Endothelial cell (in vitro differentiated cells): ENCODE measurements at regions not wholly inside any gene's neighbourhood (a gene's known extent, or its start where the extent isn't known, plus 50 kb on each side); places are given as distances from the start of the nearest gene placed in this dataset.

ENCODE experiments used
- DNase-seq: peaks from one replicate; pipeline ENCODE4 v3.0.0; 2021; ENCODE audit warnings: low spot score
- H3K27ac Mint-ChIP-seq: one replicate; pipeline ENCODE4 v1.8.0; 2021; ENCODE audit warnings: mixed read lengths, inconsistent platforms; ENCODE audit not compliant: unreplicated experiment
- H3K27me3 Mint-ChIP-seq: one replicate; pipeline ENCODE4 v1.8.0; 2021; ENCODE audit warnings: mild to moderate bottlenecking, moderate library complexity, mixed read lengths, inconsistent platforms; ENCODE audit not compliant: unreplicated experiment
- H3K36me3 Mint-ChIP-seq: one replicate; pipeline ENCODE4 v1.8.0; 2021; ENCODE audit warnings: mild to moderate bottlenecking, low read depth, mixed read lengths, inconsistent platforms; ENCODE audit not compliant: unreplicated experiment
- H3K4me1 Mint-ChIP-seq: one replicate; pipeline ENCODE4 v1.8.0; 2021; ENCODE audit warnings: mild to moderate bottlenecking, mixed read lengths, inconsistent platforms; ENCODE audit not compliant: unreplicated experiment
- H3K4me3 Mint-ChIP-seq: one replicate; pipeline ENCODE4 v1.8.0; 2021; ENCODE audit warnings: mild to moderate bottlenecking, mixed read lengths, inconsistent platforms; ENCODE audit not compliant: unreplicated experiment
- H3K9me3 Mint-ChIP-seq: one replicate; pipeline ENCODE4 v1.8.0; 2021; ENCODE audit warnings: mixed read lengths, inconsistent platforms; ENCODE audit not compliant: unreplicated experiment
- TF ChIP-seq, protein P1 (sequence below): fragments of 200-600 bp; sonication (generic); IDR thresholded peaks from one replicate; pipeline ENCODE4 v1.5.0; 2021; ENCODE audit warnings: antibody characterized with exemption; ENCODE audit not compliant: unreplicated experiment

DNA sequence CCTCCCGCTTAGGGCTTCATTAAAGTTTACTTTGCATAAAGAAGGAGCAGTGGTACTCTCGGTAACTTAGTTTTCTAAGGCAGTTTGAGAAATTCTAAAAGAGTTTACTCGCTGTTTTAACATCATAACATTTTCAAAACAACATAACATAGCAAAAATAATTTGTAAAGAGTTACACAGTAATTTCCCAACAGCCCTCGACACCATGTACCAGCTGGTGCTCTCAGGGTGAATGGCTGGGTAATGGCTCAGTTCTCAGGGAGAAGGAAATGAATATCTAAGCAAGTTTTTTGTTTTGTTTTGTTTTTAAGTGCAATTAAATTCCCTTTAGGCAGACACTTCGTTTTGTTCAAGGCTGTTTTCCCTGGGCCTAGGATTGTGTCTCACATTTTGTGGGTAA is 435.3 kb downstream of the C4orf33 start:
- H3K27ac Mint-ChIP-seq, result no peak overlapping the region
- DNase-seq, result no peak
- no peaks in the 10 kb centered on the region for H3K36me3 Mint-ChIP-seq
- peaks cover 22% of the 10 kb centered on the region for H3K4me1 Mint-ChIP-seq
- H3K27me3 Mint-ChIP-seq, result no peaks in the 10 kb centered on the region
- TF ChIP-seq, protein P1, sequence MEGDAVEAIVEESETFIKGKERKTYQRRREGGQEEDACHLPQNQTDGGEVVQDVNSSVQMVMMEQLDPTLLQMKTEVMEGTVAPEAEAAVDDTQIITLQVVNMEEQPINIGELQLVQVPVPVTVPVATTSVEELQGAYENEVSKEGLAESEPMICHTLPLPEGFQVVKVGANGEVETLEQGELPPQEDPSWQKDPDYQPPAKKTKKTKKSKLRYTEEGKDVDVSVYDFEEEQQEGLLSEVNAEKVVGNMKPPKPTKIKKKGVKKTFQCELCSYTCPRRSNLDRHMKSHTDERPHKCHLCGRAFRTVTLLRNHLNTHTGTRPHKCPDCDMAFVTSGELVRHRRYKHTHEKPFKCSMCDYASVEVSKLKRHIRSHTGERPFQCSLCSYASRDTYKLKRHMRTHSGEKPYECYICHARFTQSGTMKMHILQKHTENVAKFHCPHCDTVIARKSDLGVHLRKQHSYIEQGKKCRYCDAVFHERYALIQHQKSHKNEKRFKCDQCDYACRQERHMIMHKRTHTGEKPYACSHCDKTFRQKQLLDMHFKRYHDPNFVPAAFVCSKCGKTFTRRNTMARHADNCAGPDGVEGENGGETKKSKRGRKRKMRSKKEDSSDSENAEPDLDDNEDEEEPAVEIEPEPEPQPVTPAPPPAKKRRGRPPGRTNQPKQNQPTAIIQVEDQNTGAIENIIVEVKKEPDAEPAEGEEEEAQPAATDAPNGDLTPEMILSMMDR, result no peak
- no peak overlapping the region for H3K4me3 Mint-ChIP-seq
- H3K9me3 Mint-ChIP-seq, result no peaks in the 10 kb centered on the region

DNA sequence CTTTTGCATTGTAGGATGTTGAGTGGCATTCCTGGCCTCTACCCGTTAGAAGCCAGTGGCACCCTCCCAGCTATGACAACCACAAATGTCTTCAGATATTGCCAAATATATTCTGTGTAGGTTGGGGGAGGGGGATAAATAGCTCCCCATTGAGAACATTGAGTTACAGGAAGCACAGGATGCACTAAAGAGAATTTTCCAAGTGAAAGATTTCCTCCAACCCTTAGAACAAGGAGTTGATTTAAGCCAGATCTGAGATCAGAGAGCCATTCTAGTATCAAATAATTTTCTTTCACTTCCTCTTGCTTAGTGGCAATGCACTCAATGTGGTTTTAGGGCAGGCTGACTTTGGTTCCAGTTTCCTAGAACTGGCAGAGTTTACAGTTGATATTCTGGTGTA is 436.6 kb downstream of the C4orf33 start:
- no peaks in the 10 kb centered on the region for H3K27me3 Mint-ChIP-seq
- no peak overlapping the region for H3K4me3 Mint-ChIP-seq
- no peak overlapping the region for H3K27ac Mint-ChIP-seq
- no peaks in the 10 kb centered on the region for H3K9me3 Mint-ChIP-seq
- TF ChIP-seq, protein P1, result no peak
- no peaks in the 10 kb centered on the region for H3K36me3 Mint-ChIP-seq
- DNase-seq, result no peak
- peaks cover 20% of the 10 kb centered on the region for H3K4me1 Mint-ChIP-seq

DNA sequence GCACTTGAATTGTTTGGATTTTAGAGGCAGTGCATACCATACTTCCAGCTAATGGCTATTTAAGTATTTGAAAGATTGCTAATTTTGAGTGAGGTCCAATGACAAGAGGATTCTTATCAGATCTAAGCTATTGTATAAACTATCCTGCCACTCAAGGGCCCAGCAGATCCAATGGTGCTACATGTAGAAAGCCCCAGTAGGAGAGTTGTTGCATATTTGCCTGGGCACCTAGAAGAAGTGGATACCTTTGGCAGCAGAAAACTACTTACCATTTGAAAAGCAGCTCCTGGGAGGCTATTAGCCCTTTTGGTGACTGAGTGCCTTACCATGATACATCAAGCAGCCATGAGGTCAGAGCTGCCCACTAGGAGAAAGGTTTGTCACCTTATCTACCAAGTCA is 447.3 kb downstream of the C4orf33 start:
- Mint-ChIP-seq H3K4me1 (peaks cover 24% of the 10 kb centered on the region), H3K4me3 (no peak overlapping the region), H3K27me3 (peaks cover 2% of the 10 kb centered on the region), H3K9me3 (no peaks in the 10 kb centered on the region), H3K36me3 (no peaks in the 10 kb centered on the region), H3K27ac (no peak overlapping the region)
- DNase-seq, result no peak
- TF ChIP-seq, protein P1, result no peak

GRCh38 chr4:129545599-129546278 is 449.8 kb downstream of the C4orf33 start:
- TF ChIP-seq, protein P1, result no peak
- Mint-ChIP-seq H3K36me3 (no peaks in the 10 kb centered on the region), H3K9me3 (no peaks in the 10 kb centered on the region), H3K27ac (peak overlapping the region; percentile 74), H3K4me3 (no peak overlapping the region), H3K27me3 (peaks cover 2% of the 10 kb centered on the region), H3K4me1 (peaks cover 30% of the 10 kb centered on the region)
- no peak for DNase-seq

GRCh38 chr4:129546531-129546930 is 450.6 kb downstream of the C4orf33 start:
- H3K4me1 Mint-ChIP-seq, result peaks cover 29% of the 10 kb centered on the region
- H3K9me3 Mint-ChIP-seq, result no peaks in the 10 kb centered on the region
- no peak overlapping the region for H3K4me3 Mint-ChIP-seq
- TF ChIP-seq, protein P1, result no peak
- no peak for DNase-seq
- no peak overlapping the region for H3K27ac Mint-ChIP-seq
- no peaks in the 10 kb centered on the region for H3K36me3 Mint-ChIP-seq
- peaks cover 2% of the 10 kb centered on the region for H3K27me3 Mint-ChIP-seq
